Lung (tissue), 11 donors: ENCODE measurements at regions not wholly inside any gene's neighbourhood (a gene's known extent, or its start where the extent isn't known, plus 50 kb on each side); places are given as distances from the start of the nearest gene placed in this dataset.

ENCODE experiments used
- ATAC-seq: fragments of 200-7000 bp; cut with Tn5 transposase; one replicate; pipeline ENCODE4 v1.9.1; 2020; ENCODE audit warnings: moderate number of reproducible peaks; ENCODE audit not compliant: insufficient read depth, low FRiP score
- DNase-seq, 3 donors: peaks; one replicate each; pipeline ENCODE4 v3.0.0-alpha.2; 2013 to 2017
- H3K27ac ChIP-seq, 2 donors: one replicate each; pipeline ENCODE4 v1.5.1; 2013; ENCODE audit warnings: mild to moderate bottlenecking in 2 of 2, moderate library complexity in 2 of 2, control low read depth in 1 of 2, inconsistent platforms in 1 of 2, low read depth in 1 of 2, low read length in 1 of 2
- H3K27me3 ChIP-seq, 3 donors: one replicate each; pipeline ENCODE4 v1.5.1; 2013; ENCODE audit warnings: low read length in 2 of 3; ENCODE audit not compliant: control insufficient read depth in 3 of 3, insufficient read depth in 3 of 3
- H3K36me3 ChIP-seq, 4 donors: one replicate each; pipeline ENCODE4 v1.5.1; 2013; ENCODE audit warnings: low read length in 4 of 4, mild to moderate bottlenecking in 1 of 4, moderate library complexity in 1 of 4; ENCODE audit not compliant: control insufficient read depth in 4 of 4, insufficient read depth in 4 of 4
- H3K4me1 ChIP-seq, 5 donors: one replicate each; pipeline ENCODE4 v1.5.1; 2013; ENCODE audit warnings: low read length in 5 of 5, mild to moderate bottlenecking in 2 of 5, moderate library complexity in 1 of 5; ENCODE audit not compliant: control insufficient read depth in 5 of 5, insufficient read depth in 5 of 5
- H3K4me3 ChIP-seq: one replicate; pipeline ENCODE4 v1.5.1; 2013; ENCODE audit warnings: mild to moderate bottlenecking, control low read depth, moderate library complexity
- H3K9ac ChIP-seq, 2 donors: one replicate each; pipeline ENCODE4 v1.5.1; 2013; ENCODE audit warnings: low read length in 2 of 2, control low read depth in 1 of 2; ENCODE audit not compliant: insufficient read depth in 1 of 2
- H3K9me3 ChIP-seq, 4 donors: one replicate each; pipeline ENCODE4 v1.5.1; 2013; ENCODE audit warnings: low read length in 3 of 4, mild to moderate bottlenecking in 1 of 4, moderate library complexity in 1 of 4; ENCODE audit not compliant: control insufficient read depth in 4 of 4, insufficient read depth in 3 of 4
- WGBS, 2 donors: extraction: QIAGEN DNeasy Blood & Tissue Kit; methylation state at CpG; one replicate each; pipeline ENCODE4 v1.1.7; 2013; 5-methylcytosine and 5-hydroxymethylcytosine counted together
- TF ChIP-seq, protein P1 (sequence below): IDR thresholded peaks from 2 replicates; pipeline ENCODE4 v1.5.1; 2012; ENCODE audit warnings: mild to moderate bottlenecking; ENCODE audit errors: control extremely low read depth, extremely low read depth
- donor health status: control.
- donor health status: control.
- donor health status: Bipolar disorder and iron deficiency.
- donor health status: healthy.
- donor health status: DM: yes; HTN: yes; CAD: no.

DNA sequence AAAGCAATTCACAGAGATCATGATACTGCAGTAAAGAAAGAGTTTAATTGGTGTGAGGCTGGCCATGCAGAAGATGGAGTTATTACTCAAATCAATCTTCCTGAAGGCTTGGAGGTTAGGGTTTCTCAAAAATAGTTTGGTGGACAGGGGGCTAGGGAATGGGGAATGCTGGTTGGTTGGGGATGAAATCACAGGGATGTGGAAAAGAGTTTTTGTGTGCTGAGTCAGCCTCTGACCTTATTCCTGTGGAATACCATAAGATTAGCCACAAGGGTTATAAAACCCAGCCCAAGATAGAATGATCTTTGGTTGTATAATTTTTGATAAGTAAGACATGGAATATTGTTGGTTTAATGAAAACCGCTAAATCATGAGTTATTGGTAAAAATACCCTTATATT, 764.3 kb downstream of the TYW1 start:
- Histone ChIP-seq H3K4me1 (peaks cover 0 to 5% (median 0%) of the 10 kb centered on the region in 5 donors), H3K27me3 (no peaks in the 10 kb centered on the region), H3K27ac (no peak overlapping the region), H3K36me3 (no peaks in the 10 kb centered on the region), H3K9ac (no peak overlapping the region), H3K4me3 (no peak overlapping the region), H3K9me3 (no peaks in the 10 kb centered on the region)
- ATAC-seq (no peak), DNase-seq (no peak)
- TF ChIP-seq, protein P1, sequence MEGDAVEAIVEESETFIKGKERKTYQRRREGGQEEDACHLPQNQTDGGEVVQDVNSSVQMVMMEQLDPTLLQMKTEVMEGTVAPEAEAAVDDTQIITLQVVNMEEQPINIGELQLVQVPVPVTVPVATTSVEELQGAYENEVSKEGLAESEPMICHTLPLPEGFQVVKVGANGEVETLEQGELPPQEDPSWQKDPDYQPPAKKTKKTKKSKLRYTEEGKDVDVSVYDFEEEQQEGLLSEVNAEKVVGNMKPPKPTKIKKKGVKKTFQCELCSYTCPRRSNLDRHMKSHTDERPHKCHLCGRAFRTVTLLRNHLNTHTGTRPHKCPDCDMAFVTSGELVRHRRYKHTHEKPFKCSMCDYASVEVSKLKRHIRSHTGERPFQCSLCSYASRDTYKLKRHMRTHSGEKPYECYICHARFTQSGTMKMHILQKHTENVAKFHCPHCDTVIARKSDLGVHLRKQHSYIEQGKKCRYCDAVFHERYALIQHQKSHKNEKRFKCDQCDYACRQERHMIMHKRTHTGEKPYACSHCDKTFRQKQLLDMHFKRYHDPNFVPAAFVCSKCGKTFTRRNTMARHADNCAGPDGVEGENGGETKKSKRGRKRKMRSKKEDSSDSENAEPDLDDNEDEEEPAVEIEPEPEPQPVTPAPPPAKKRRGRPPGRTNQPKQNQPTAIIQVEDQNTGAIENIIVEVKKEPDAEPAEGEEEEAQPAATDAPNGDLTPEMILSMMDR: no peak
- WGBS, 2 donors: 92 to 95% methylated on average over 1 of the region's 1 CpG

DNA sequence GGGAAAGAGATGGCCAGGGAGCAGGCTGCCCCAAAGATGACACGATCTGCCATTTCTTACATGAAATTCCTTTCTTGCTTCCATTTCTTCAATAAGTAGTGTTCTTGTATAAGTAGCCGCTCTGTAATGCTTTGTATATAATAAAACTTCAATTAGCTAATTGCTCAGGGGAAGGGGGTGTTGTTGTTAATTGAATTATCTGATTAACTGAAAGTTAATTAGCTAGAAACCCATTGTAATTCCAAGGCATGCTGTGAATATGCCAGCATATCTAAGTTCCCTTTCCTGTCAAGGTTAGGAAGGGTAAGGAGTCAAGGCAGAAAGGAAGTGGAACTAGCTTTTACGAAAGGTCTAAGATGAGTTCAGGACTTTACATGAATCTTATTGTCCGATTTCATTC, 765.9 kb downstream of the TYW1 start:
- DNase-seq: no peak
- Histone ChIP-seq H3K4me1 (peaks cover 0 to 5% (median 0%) of the 10 kb centered on the region in 5 donors), H3K4me3 (no peak overlapping the region), H3K9ac (no peak overlapping the region), H3K27me3 (no peaks in the 10 kb centered on the region), H3K36me3 (no peaks in the 10 kb centered on the region), H3K27ac (no peak overlapping the region), H3K9me3 (peaks cover 0 to 5% (median 2%) of the 10 kb centered on the region in 4 donors)
- 81 to 86% methylated on average over 4 of the region's 4 CpGs for WGBS, 2 donors
- TF ChIP-seq, protein P1: no peak
- no peak for ATAC-seq

DNA sequence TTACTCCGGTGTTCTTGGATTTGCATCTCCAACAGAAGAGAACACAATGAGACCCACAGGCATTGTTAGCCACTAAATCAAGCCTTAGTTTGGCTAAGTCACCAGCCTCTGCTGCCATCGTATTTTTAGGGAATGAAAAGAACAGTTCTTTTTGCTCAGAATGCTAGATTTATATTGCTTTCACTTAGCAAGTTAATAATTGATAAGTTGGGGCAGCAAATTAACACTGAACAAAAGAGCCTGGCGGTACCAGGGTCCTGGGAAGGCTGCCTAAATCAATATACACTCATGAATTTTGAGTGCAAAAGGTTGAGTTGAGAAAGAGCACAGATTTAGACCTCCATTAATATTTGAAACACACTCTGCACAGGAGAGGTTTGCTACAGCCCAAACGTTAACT, 767.7 kb downstream of the TYW1 start:
- ATAC-seq (no peak), DNase-seq (peak; percentile 52 to 78 (median 53))
- Histone ChIP-seq H3K4me3 (no peak overlapping the region), H3K27me3 (no peaks in the 10 kb centered on the region), H3K9ac (no peak overlapping the region), H3K27ac (no peak overlapping the region), H3K9me3 (peaks cover 0 to 5% (median 2%) of the 10 kb centered on the region in 4 donors), H3K36me3 (no peaks in the 10 kb centered on the region), H3K4me1 (peaks cover 0 to 5% (median 0%) of the 10 kb centered on the region in 5 donors)
- WGBS, 2 donors: 49 to 66% methylated on average over 4 of the region's 4 CpGs
- TF ChIP-seq, protein P1: no peak
